ENCODE measurements at regions not wholly inside any gene's neighbourhood (a gene's known extent, or its start where the extent isn't known, plus 50 kb on each side); places are given as distances from the start of the nearest gene placed in this dataset.

DNA sequence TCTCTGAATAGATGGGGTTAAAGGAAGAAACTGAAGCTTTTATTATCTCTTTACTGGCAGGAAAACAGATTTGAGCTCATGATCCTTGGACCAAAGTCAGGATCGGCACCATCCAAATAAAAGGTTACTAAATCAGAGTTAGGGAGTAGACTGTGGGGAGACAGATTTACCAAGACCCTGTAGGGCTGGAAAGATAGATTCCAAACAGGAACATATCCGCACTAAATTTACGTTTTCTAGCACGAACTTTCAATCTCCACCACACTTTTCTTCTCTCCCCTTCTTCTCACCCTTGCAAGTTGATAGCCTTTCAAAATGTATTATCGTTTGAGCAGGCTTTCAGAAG, 120.0 kb upstream of the HMHB1 start:
- Histone ChIP-seq H3K4me1 (replicated peaks in 1 of 4; ENCODE audit: control insufficient read depth in 3 of 4, insufficient read depth in 4 of 4, low read length in 3 of 4) (no peaks in the 10 kb centered on the region), H3K4me3 (ENCODE audit: extremely low read depth in 1 of 4, insufficient read depth in 2 of 4, low read depth in 3 of 4, low read length in 4 of 4) (no peak overlapping the region), H4K20me1 (replicated peaks in 1 of 2; ENCODE audit: control insufficient read depth in 1 of 2, insufficient read depth in 2 of 2, low read length in 2 of 2) (no peaks in the 10 kb centered on the region), H3K79me2 (ENCODE audit: control insufficient read depth in 1 of 2, insufficient read depth in 2 of 2, low read length in 2 of 2) (no peaks in the 10 kb centered on the region), H3K4me2 (ENCODE audit: insufficient read depth in 1 of 2, low read depth in 2 of 2, low read length in 2 of 2) (no peak overlapping the region), H2AK5ac (ENCODE audit: low read depth, low read length) (no peak overlapping the region), H3K36me3 (ENCODE audit: control insufficient read depth in 2 of 4, insufficient read depth in 4 of 4, low read length in 3 of 4) (no peaks in the 10 kb centered on the region), H3K27me3 (replicated peaks in 1 of 4; ENCODE audit: control insufficient read depth in 3 of 4, extremely low read depth in 1 of 4, insufficient read depth in 3 of 4, low read length in 3 of 4) (no peaks in the 10 kb centered on the region), H4K91ac (replicated peaks; ENCODE audit: insufficient read length, low read length) (no peak overlapping the region), H2BK15ac (ENCODE audit: low read length) (no peak overlapping the region), H3K56ac (replicated peaks; ENCODE audit: insufficient read length, low read depth, low read length) (no peak overlapping the region), H4K8ac (ENCODE audit: extremely low read depth, insufficient read depth, low read length) (no peak overlapping the region), H3K9me3 (ENCODE audit: insufficient read depth in 2 of 2, low read depth in 1 of 2, low read length in 1 of 2) (no peaks in the 10 kb centered on the region), H3K4ac (replicated peaks; ENCODE audit: insufficient read length, low read depth, low read length) (no peak overlapping the region), H2AFZ (ENCODE audit: low read length) (no peak overlapping the region), H2BK5ac (ENCODE audit: low read depth, low read length) (no peak overlapping the region), H3K23ac (ENCODE audit: insufficient read length) (no peak overlapping the region), H3K14ac (ENCODE audit: insufficient read length) (no peak overlapping the region), H4K5ac (ENCODE audit: insufficient read length, low read depth, low read length) (no peak overlapping the region), H3K9ac (replicated peaks in 1 of 4; ENCODE audit: extremely low read depth in 1 of 4, low read depth in 3 of 4, low read length in 3 of 4) (no peak overlapping the region), H2BK120ac (replicated peaks; ENCODE audit: low read depth, low read length) (no peak overlapping the region), H3K79me1 (ENCODE audit: low read depth, low read length) (no peaks in the 10 kb centered on the region), H2BK12ac (ENCODE audit: low read depth, low read length) (no peak overlapping the region), H2BK20ac (ENCODE audit: low read length) (no peak overlapping the region), H3K18ac (ENCODE audit: extremely low read depth, low read length) (no peak overlapping the region), H3K27ac (ENCODE audit: low read depth, low read length) (no peak overlapping the region), H3K23me2 (ENCODE audit: low read depth, low read length) (no peaks in the 10 kb centered on the region)
- WGBS, 2 experiments (ENCODE audit: extremely low coverage in 1 of 2, insufficient coverage in 1 of 2, insufficient read length in 1 of 2, insufficient replicate concordance in 2 of 2, low coverage in 1 of 2, low lambda C conversion rate in 2 of 2, missing lambda C conversion rate in 1 of 2): 100% methylated on average over 3 to 5 of the region's 5 CpGs
- no peak for FAIRE-seq
- CTCF ChIA-PET (ENCODE audit: partially characterized antibody): no interaction called here
- DNase-seq (ENCODE audit: low read depth in 1 of 2, low spot score in 2 of 2): no peak
- POLR2A ChIA-PET (ENCODE audit: partially characterized antibody): interaction anchor here (0.9 kb wide), 1 partner anchor 16 kb away, joined by 4 read pairs; no protein-coding TSS in a partner anchor
- TF ChIP-seq SAP30 (IDR thresholded peaks at IDR 0.05; ENCODE audit: insufficient read depth, insufficient replicate concordance, low read length) (no peak), NRF1 (IDR thresholded peaks at IDR 0.05; ENCODE audit: low read depth, low read length) (no peak), RNF2 (IDR thresholded peaks at IDR 0.05; ENCODE audit: borderline replicate concordance, low read depth, low read length, missing control alignments, poor library complexity, severe bottlenecking) (no peak), CTCF (IDR thresholded peaks at IDR 0.05; ENCODE audit: control extremely low read depth in 1 of 3, insufficient read depth in 1 of 3, low read depth in 1 of 3, low read length in 3 of 3) (no peak), KDM1A (IDR thresholded peaks at IDR 0.05; ENCODE audit: borderline replicate concordance, low read length) (no peak), TAF1 (IDR thresholded peaks at IDR 0.05; ENCODE audit: low read depth, low read length) (no peak), POU5F1 (IDR thresholded peaks at IDR 0.05; ENCODE audit: low read depth, low read length) (no peak), SP4 (IDR thresholded peaks at IDR 0.05; ENCODE audit: low read length) (no peak), ASH2L (IDR thresholded peaks at IDR 0.05; ENCODE audit: low read length) (no peak), ATF3 (IDR thresholded peaks at IDR 0.05; ENCODE audit: insufficient read depth, low read depth, low read length) (no peak), JUN (IDR thresholded peaks at IDR 0.05; ENCODE audit: low read depth, low read length) (no peak), PHF8 (conservative IDR thresholded peaks at IDR 0.05; ENCODE audit: low read depth, low read length) (no peak)
